HFF-Myc (cell line): ENCODE measurements at regions not wholly inside any gene's neighbourhood (a gene's known extent, or its start where the extent isn't known, plus 50 kb on each side); places are given as distances from the start of the nearest gene placed in this dataset.
"Not testable (repeated sequence)": the region's sequence is repeated elsewhere in the genome, so short reads cannot be mapped to it uniquely, and the experiment has no call there.

ENCODE experiments used
- DNase-seq: peaks from one replicate; pipeline ENCODE4 v3.0.0-alpha.2; 2011; ENCODE audit warnings: low read depth; ENCODE audit errors: extremely low read depth
- H3K4me3 ChIP-seq: replicated peaks from 2 replicates; pipeline ENCODE4 v1.5.1; 2011; ENCODE audit warnings: low read depth, mild to moderate bottlenecking, control low read depth, low read length
- CTCF ChIP-seq: IDR thresholded peaks from 2 replicates; pipeline ENCODE4 v1.5.1; 2012; ENCODE audit warnings: mild to moderate bottlenecking, low read depth, low read length, control low read depth; ENCODE audit errors: missing control alignments

GRCh38 chr2:6181926-6182325, 489.7 kb downstream of the SOX11 start:
- TF ChIP-seq CTCF: no peak
- H3K4me3 ChIP-seq: no peak overlapping the region
- DNase-seq: no peak

DNA sequence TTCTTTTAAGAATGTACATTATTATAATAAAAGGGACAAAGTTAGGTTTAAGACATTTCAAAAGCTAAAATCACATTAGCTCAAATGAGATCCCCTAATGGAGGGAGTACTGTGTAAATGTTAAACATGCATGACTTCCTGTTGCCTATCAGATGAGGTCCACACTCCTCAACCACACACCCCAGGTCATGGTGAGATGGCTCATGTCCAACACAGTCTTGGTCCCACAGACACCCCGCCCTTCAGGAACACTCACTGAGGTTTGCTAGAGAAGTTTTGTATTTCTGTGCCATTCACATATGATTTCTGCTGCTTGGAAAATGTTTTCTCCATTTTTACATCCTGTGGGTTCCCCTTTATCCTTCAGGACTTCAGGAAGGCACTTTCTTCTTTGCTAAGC, 491.0 kb downstream of the SOX11 start:
- H3K4me3 ChIP-seq: no peak overlapping the region
- DNase-seq: no peak

GRCh38 chr2:6184532-6185292, 492.5 kb downstream of the SOX11 start:
- TF ChIP-seq CTCF: no peak
- no peak for DNase-seq
- H3K4me3 ChIP-seq: no peak overlapping the region

More for the DNA sequence above, 491.0 kb downstream of the SOX11 start:
- no peak for TF ChIP-seq CTCF

GRCh38 chr2:6186332-6187151, 494.4 kb downstream of the SOX11 start:
- no peak overlapping the region for H3K4me3 ChIP-seq
- no peak for DNase-seq
- TF ChIP-seq CTCF: no peak

- no peak for TF ChIP-seq CTCF
- no peak overlapping the region for H3K4me3 ChIP-seq
- DNase-seq: no peak
These were observed 504.3 kb downstream of the SOX11 start for GRCh38 chr2:6196449-6196848.

GRCh38 chr2:6198370-6198919, 506.3 kb downstream of the SOX11 start:
- not testable (repeated sequence) for DNase-seq, H3K4me3 ChIP-seq

- H3K4me3 ChIP-seq: no peak overlapping the region
- no peak for TF ChIP-seq CTCF
- DNase-seq: no peak
These were observed 510.6 kb downstream of the SOX11 start for GRCh38 chr2:6202756-6203155.
